ENCODE measurements at regions not wholly inside any gene's neighbourhood (a gene's known extent, or its start where the extent isn't known, plus 50 kb on each side); places are given as distances from the start of the nearest gene placed in this dataset.
"Not testable (repeated sequence)": the region's sequence is repeated elsewhere in the genome, so short reads cannot be mapped to it uniquely, and the experiment has no call there.

DNA sequence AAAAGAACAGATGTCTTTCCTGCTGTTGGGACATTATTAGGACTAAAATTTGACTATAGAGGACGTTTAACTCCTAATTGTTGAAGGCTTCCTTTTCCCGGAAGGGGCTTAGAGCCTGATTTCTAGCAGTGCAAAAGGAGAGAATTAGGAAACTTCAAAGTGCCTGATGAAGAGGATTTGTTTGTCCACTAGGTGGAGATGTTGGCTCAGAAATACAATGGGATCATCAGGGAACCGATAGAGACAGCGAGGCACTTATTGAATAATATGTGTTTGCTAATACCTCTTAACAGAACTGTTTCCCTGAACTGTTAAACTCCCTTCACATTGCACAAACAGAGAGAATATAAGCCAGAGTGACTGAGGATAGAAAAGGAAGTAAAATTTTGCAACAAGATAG is 311.5 kb downstream of the KDM5D start:
- no peaks in the 10 kb centered on the region for H3K36me3 ChIP-seq (ENCODE audit: control insufficient read depth in 3 of 3, insufficient read depth in 2 of 3, low read depth in 1 of 3, low read length in 3 of 3)
- no peaks in the 10 kb centered on the region for H3K9me3 ChIP-seq (ENCODE audit: control insufficient read depth in 2 of 2, insufficient read depth in 1 of 2, low read depth in 1 of 2, low read length in 1 of 2)
- peak; percentile 23 to 47 for DNase-seq
- no peaks in the 10 kb centered on the region for H3K27me3 ChIP-seq (ENCODE audit: control insufficient read depth in 3 of 3, insufficient read depth in 3 of 3, low read length in 3 of 3)
- no peak overlapping the region for H3K4me3 ChIP-seq (ENCODE audit: low read depth in 1 of 3, low read length in 3 of 3)
- no peak for FAIRE-seq
- WGBS, 3 donors: 4 to 6% methylated on average over 4 of the region's 4 CpGs; no CpG with 5 or more reads in 1 of the 3 donors
- H3K4me1 ChIP-seq (ENCODE audit: control insufficient read depth in 3 of 3, insufficient read depth in 2 of 3, low read depth in 1 of 3, low read length in 2 of 3): no peaks in the 10 kb centered on the region
- no peak overlapping the region for H3K27ac ChIP-seq (ENCODE audit: low read depth in 1 of 3, low read length in 2 of 3)

- H3K27ac ChIP-seq (ENCODE audit: low read depth in 1 of 3, low read length in 2 of 3): no peak overlapping the region
- FAIRE-seq (no peak), DNase-seq (no peak)
- no peaks in the 10 kb centered on the region for H3K27me3 ChIP-seq (ENCODE audit: control insufficient read depth in 3 of 3, insufficient read depth in 3 of 3, low read length in 3 of 3)
- no peak overlapping the region for H3K4me3 ChIP-seq (ENCODE audit: low read depth in 1 of 3, low read length in 3 of 3)
- H3K9me3 ChIP-seq (ENCODE audit: control insufficient read depth in 2 of 2, insufficient read depth in 1 of 2, low read depth in 1 of 2, low read length in 1 of 2): no peaks in the 10 kb centered on the region
- no peaks in the 10 kb centered on the region for H3K4me1 ChIP-seq (ENCODE audit: control insufficient read depth in 3 of 3, insufficient read depth in 2 of 3, low read depth in 1 of 3, low read length in 2 of 3)
- H3K36me3 ChIP-seq (ENCODE audit: control insufficient read depth in 3 of 3, insufficient read depth in 2 of 3, low read depth in 1 of 3, low read length in 3 of 3): no peaks in the 10 kb centered on the region
Measured at GRCh38 chrY:19427736-19428518, 316.6 kb downstream of the KDM5D start.

DNA sequence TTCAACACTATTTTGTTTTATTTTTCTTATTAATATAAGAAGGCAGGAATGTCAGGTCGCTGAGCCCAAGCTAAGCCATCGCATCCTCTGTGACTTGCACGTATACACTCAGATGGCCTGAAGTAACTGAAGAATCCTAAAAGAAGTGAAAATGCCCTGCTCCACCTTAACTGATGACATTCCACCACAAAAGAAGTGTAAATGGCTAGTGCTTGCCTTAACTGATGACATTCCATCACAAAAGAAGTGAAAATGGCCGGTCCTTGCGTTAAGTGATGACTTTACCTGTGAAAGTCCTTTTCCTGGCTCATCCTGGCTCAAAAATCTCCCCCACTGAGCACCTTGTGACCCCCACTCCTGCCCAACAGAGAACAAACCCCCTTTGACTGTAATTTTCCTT is 317.3 kb downstream of the KDM5D start:
- not testable (repeated sequence) for H3K27me3 ChIP-seq (ENCODE audit: control insufficient read depth in 3 of 3, insufficient read depth in 3 of 3, low read length in 3 of 3); H3K36me3 ChIP-seq (ENCODE audit: control insufficient read depth in 3 of 3, insufficient read depth in 2 of 3, low read depth in 1 of 3, low read length in 3 of 3); H3K4me1 ChIP-seq (ENCODE audit: control insufficient read depth in 3 of 3, insufficient read depth in 2 of 3, low read depth in 1 of 3, low read length in 2 of 3); DNase-seq; H3K9me3 ChIP-seq (ENCODE audit: control insufficient read depth in 2 of 2, insufficient read depth in 1 of 2, low read depth in 1 of 2, low read length in 1 of 2); FAIRE-seq; H3K4me3 ChIP-seq (ENCODE audit: low read depth in 1 of 3, low read length in 3 of 3); H3K27ac ChIP-seq (ENCODE audit: low read depth in 1 of 3, low read length in 2 of 3)
- 72 to 100% (median 73%) methylated on average over 1 to 5 of the region's 5 CpGs for WGBS, 3 donors

GRCh38 chrY:19410980-19411766 is 333.4 kb downstream of the KDM5D start:
- no peak for DNase-seq
- no peak for FAIRE-seq

GRCh38 chrY:19406246-19406645 is 338.3 kb downstream of the KDM5D start:
- DNase-seq (no peak), FAIRE-seq (no peak)
- Histone ChIP-seq H3K4me1 (ENCODE audit: control insufficient read depth in 3 of 3, insufficient read depth in 2 of 3, low read depth in 1 of 3, low read length in 2 of 3) (no peaks in the 10 kb centered on the region), H3K4me3 (ENCODE audit: low read depth in 1 of 3, low read length in 3 of 3) (no peak overlapping the region), H3K27me3 (ENCODE audit: control insufficient read depth in 3 of 3, insufficient read depth in 3 of 3, low read length in 3 of 3) (no peaks in the 10 kb centered on the region), H3K36me3 (ENCODE audit: control insufficient read depth in 3 of 3, insufficient read depth in 2 of 3, low read depth in 1 of 3, low read length in 3 of 3) (no peaks in the 10 kb centered on the region), H3K9me3 (ENCODE audit: control insufficient read depth in 2 of 2, insufficient read depth in 1 of 2, low read depth in 1 of 2, low read length in 1 of 2) (peaks cover 0 to 3% of the 10 kb centered on the region in 2 donors), H3K27ac (ENCODE audit: low read depth in 1 of 3, low read length in 2 of 3) (no peak overlapping the region)

More at GRCh38 chrY:19410980-19411766, 333.4 kb downstream of the KDM5D start:
- Histone ChIP-seq H3K36me3 (ENCODE audit: control insufficient read depth in 3 of 3, insufficient read depth in 2 of 3, low read depth in 1 of 3, low read length in 3 of 3) (no peaks in the 10 kb centered on the region), H3K27me3 (ENCODE audit: control insufficient read depth in 3 of 3, insufficient read depth in 3 of 3, low read length in 3 of 3) (no peaks in the 10 kb centered on the region), H3K9me3 (ENCODE audit: control insufficient read depth in 2 of 2, insufficient read depth in 1 of 2, low read depth in 1 of 2, low read length in 1 of 2) (peaks cover 0 to 3% of the 10 kb centered on the region in 2 donors), H3K4me3 (ENCODE audit: low read depth in 1 of 3, low read length in 3 of 3) (no peak overlapping the region), H3K27ac (ENCODE audit: low read depth in 1 of 3, low read length in 2 of 3) (no peak overlapping the region), H3K4me1 (ENCODE audit: control insufficient read depth in 3 of 3, insufficient read depth in 2 of 3, low read depth in 1 of 3, low read length in 2 of 3) (no peaks in the 10 kb centered on the region)
- 26 to 53% methylated on average over 3 of the region's 3 CpGs; no CpG with 5 or more reads in 1 of the 3 donors for WGBS, 3 donors

DNA sequence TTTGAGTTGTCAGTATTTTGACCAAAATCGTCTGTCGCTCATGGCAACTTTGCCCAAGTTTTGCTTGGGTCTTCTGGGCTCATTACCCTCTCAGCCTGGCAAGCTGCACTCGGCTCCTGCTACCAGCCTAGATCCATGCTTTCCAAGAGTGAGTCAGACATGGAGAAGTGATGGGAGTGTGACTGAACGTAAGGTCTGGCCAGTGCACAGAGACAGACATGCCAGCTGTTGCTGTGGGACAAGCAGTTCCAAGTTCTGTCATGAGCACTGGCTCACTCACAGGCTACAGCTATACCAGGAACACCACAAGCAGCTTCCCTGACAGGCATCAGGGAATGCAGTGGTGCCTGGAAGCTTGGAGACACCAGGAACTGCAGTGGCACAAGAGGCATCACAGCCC is 338.9 kb downstream of the KDM5D start:
- Histone ChIP-seq H3K27me3 (ENCODE audit: control insufficient read depth in 3 of 3, insufficient read depth in 3 of 3, low read length in 3 of 3) (no peaks in the 10 kb centered on the region), H3K9me3 (ENCODE audit: control insufficient read depth in 2 of 2, insufficient read depth in 1 of 2, low read depth in 1 of 2, low read length in 1 of 2) (peaks cover 0 to 3% of the 10 kb centered on the region in 2 donors), H3K4me1 (ENCODE audit: control insufficient read depth in 3 of 3, insufficient read depth in 2 of 3, low read depth in 1 of 3, low read length in 2 of 3) (no peaks in the 10 kb centered on the region), H3K4me3 (ENCODE audit: low read depth in 1 of 3, low read length in 3 of 3) (no peak overlapping the region), H3K36me3 (ENCODE audit: control insufficient read depth in 3 of 3, insufficient read depth in 2 of 3, low read depth in 1 of 3, low read length in 3 of 3) (no peaks in the 10 kb centered on the region), H3K27ac (ENCODE audit: low read depth in 1 of 3, low read length in 2 of 3) (no peak overlapping the region)
- WGBS, 3 donors: 82 to 84% methylated on average over 4 of the region's 4 CpGs; no CpG with 5 or more reads in 1 of the 3 donors
- no peak for FAIRE-seq
- DNase-seq: no peak

DNA sequence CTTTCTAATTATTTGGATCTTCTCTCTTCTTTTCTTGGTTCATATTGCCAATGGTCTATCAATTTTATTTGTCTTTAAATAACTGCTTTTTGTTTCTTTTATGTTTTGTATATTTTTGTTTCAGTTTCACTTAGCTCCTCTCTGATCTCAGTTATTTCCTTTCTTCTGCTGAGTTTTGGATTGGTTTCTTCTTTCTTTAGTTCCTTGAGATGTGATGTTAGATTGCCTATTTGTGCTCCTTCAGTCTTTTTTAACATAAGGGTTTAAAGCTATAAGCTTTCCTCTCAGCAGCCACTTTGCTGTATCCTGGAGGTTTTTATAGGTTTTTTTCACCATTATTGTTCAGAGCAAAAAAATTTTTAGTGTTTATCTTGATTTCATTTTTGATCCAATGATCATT is 351.6 kb downstream of the KDM5D start:
- DNase-seq (no peak), FAIRE-seq (no peak)
- H3K27me3 ChIP-seq (ENCODE audit: control insufficient read depth in 3 of 3, insufficient read depth in 3 of 3, low read length in 3 of 3): no peaks in the 10 kb centered on the region
- H3K27ac ChIP-seq (ENCODE audit: low read depth in 1 of 3, low read length in 2 of 3): no peak overlapping the region
- no peaks in the 10 kb centered on the region for H3K36me3 ChIP-seq (ENCODE audit: control insufficient read depth in 3 of 3, insufficient read depth in 2 of 3, low read depth in 1 of 3, low read length in 3 of 3)
- no peak overlapping the region for H3K4me3 ChIP-seq (ENCODE audit: low read depth in 1 of 3, low read length in 3 of 3)
- H3K4me1 ChIP-seq (ENCODE audit: control insufficient read depth in 3 of 3, insufficient read depth in 2 of 3, low read depth in 1 of 3, low read length in 2 of 3): no peaks in the 10 kb centered on the region
- H3K9me3 ChIP-seq (ENCODE audit: control insufficient read depth in 2 of 2, insufficient read depth in 1 of 2, low read depth in 1 of 2, low read length in 1 of 2): no peaks in the 10 kb centered on the region

DNA sequence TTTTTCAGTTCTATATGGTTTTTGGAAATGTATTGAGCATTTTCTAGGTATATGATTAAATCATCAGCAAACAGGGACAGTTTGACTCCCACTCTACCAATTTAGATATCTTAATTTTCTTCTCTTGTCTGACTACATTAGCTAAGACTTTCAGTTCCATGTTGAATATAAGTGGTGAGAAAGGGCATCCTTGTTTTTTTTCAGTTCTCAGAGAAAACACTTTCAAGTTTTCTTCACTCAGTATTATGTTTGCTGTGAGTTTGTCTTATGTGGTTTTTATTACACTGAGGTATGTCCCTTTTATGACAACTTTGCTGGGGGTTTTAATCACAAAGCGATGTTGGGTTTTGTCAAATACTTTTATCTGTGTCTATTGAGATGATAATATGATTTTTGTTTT is 352.6 kb downstream of the KDM5D start:
- Histone ChIP-seq H3K9me3 (ENCODE audit: control insufficient read depth in 2 of 2, insufficient read depth in 1 of 2, low read depth in 1 of 2, low read length in 1 of 2) (no peaks in the 10 kb centered on the region), H3K36me3 (ENCODE audit: control insufficient read depth in 3 of 3, insufficient read depth in 2 of 3, low read depth in 1 of 3, low read length in 3 of 3) (no peaks in the 10 kb centered on the region), H3K4me1 (ENCODE audit: control insufficient read depth in 3 of 3, insufficient read depth in 2 of 3, low read depth in 1 of 3, low read length in 2 of 3) (no peaks in the 10 kb centered on the region), H3K4me3 (ENCODE audit: low read depth in 1 of 3, low read length in 3 of 3) (no peak overlapping the region), H3K27me3 (ENCODE audit: control insufficient read depth in 3 of 3, insufficient read depth in 3 of 3, low read length in 3 of 3) (no peaks in the 10 kb centered on the region), H3K27ac (ENCODE audit: low read depth in 1 of 3, low read length in 2 of 3) (no peak overlapping the region)
- FAIRE-seq (no peak), DNase-seq (no peak)
- 89 to 94% methylated on average over 1 of the region's 1 CpG; no CpG with 5 or more reads in 1 of the 3 donors for WGBS, 3 donors
